A673 (cell line): ENCODE measurements at regions not wholly inside any gene's neighbourhood (a gene's known extent, or its start where the extent isn't known, plus 50 kb on each side); places are given as distances from the start of the nearest gene placed in this dataset.

Experiments
- BruUV-seq: library from RNA; stranded (reverse); fragments of 400-500 nt; replicated peaks from 2 replicates; lab custom pipeline; 2021; lab: Mats Ljungman, UMichigan
- CTCF ChIA-PET: fragments of 300-600 bp; sonication (Branson Sonifier 250); formaldehyde crosslinking; loops from one replicate; lab custom pipeline; 2022; ENCODE audit warnings: antibody characterized with exemption; lab: Charles Lee
- POLR2A ChIA-PET: fragments of 300-600 bp; sonication (Branson Sonifier 250); formaldehyde crosslinking; loops from one replicate; lab custom pipeline; 2022; ENCODE audit warnings: antibody characterized with exemption; ENCODE audit not compliant: low non-redundant PET; lab: Charles Lee
- DNase-seq: peaks from one replicate; pipeline ENCODE4 v3.0.0-alpha.2; 2015; ENCODE audit warnings: low spot score
- H3K27ac ChIP-seq: fragments of 200-600 bp; sonication (generic); 2 replicates; pipeline ENCODE4 v1.5.1; 2016; ENCODE audit warnings: mixed run types, low read depth, mild to moderate bottlenecking, mixed read lengths, antibody characterized with exemption, low read length; ENCODE audit not compliant: poor library complexity, severe bottlenecking
- H3K27me3 ChIP-seq: fragments of 200-600 bp; sonication (generic); replicated peaks from 2 replicates; pipeline ENCODE4 v1.6.1; 2017; ENCODE audit warnings: mixed run types, low read depth, mild to moderate bottlenecking, mixed read lengths, antibody characterized with exemption, low read length; ENCODE audit not compliant: insufficient read depth, poor library complexity
- H3K36me3 ChIP-seq: fragments of 200-600 bp; sonication (generic); 2 replicates; pipeline ENCODE4 v1.6.1; 2016; ENCODE audit warnings: mixed run types, mild to moderate bottlenecking, mixed read lengths, antibody characterized with exemption, low read length; ENCODE audit not compliant: insufficient read depth, poor library complexity, severe bottlenecking
- H3K4me1 ChIP-seq: fragments of 200-600 bp; sonication (generic); 2 replicates; pipeline ENCODE4 v1.6.1; 2017; ENCODE audit warnings: mixed run types, mild to moderate bottlenecking, mixed read lengths, antibody characterized with exemption, low read length; ENCODE audit not compliant: insufficient read depth, poor library complexity, severe bottlenecking
- H3K4me3 ChIP-seq: fragments of 200-600 bp; sonication (generic); 2 replicates; pipeline ENCODE4 v1.5.1; 2016; ENCODE audit warnings: low read depth, mixed run types, mild to moderate bottlenecking, mixed read lengths, low read length; ENCODE audit not compliant: poor library complexity, severe bottlenecking
- H3K9me3 ChIP-seq: fragments of 200-600 bp; sonication (generic); 2 replicates; pipeline ENCODE4 v1.6.1; 2016; ENCODE audit warnings: mixed run types, low read depth, mild to moderate bottlenecking, mixed read lengths, antibody characterized with exemption, low read length; ENCODE audit not compliant: poor library complexity, severe bottlenecking
- CTCF ChIP-seq: fragments of 300-800, 200-600 bp; sonication (generic); conservative IDR thresholded peaks from 2 replicates; pipeline ENCODE4 v1.5.1; 2017; ENCODE audit warnings: low read depth, mild to moderate bottlenecking, antibody characterized with exemption, low read length, moderate library complexity, mixed read lengths
- EZH2 ChIP-seq: fragments of 200-600 bp; sonication (generic); IDR thresholded peaks from 2 replicates; pipeline ENCODE4 v1.6.1; 2017; ENCODE audit warnings: borderline replicate concordance, low read depth, mild to moderate bottlenecking, mixed read lengths, antibody characterized with exemption, low read length; ENCODE audit not compliant: poor library complexity, severe bottlenecking
- intact Hi-C: fragments of 100-400 bp; cut with micrococcal nuclease; formaldehyde crosslinking; loops from one replicate; pipeline ENCODE4 v1.10.0; 2022; ENCODE audit not compliant: unreplicated experiment

DNA sequence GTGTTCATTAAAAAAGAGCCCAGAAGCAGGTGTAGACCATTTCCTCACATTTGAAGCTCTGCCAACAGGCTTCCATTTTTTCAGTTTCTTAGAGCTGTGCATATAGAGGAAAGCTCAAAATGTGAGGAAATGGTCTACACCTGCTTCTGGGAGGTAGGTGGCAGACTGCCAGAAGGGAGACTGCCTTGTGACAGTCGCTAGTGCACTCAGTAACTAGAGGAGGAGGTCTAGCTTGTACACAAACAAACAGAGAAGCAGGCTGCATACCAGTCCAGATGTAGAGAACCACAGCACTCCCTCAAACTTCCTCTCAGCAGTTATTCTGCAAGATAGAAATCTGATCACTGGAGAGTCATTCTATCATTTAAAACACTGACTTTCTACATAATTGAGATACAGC lies 800.2 kb downstream of the EFNB2 start:
- no peaks in the 10 kb centered on the region for H3K27me3 ChIP-seq
- H3K9me3 ChIP-seq = no peaks in the 10 kb centered on the region
- TF ChIP-seq CTCF (no peak), EZH2 (no peak)
- H3K36me3 ChIP-seq = no peaks in the 10 kb centered on the region
- no TSS peak for BruUV-seq
- H3K4me3 ChIP-seq = no peak overlapping the region
- H3K27ac ChIP-seq = no peak overlapping the region
- no peaks in the 10 kb centered on the region for H3K4me1 ChIP-seq
- intact Hi-C loops = no loop called here
- DNase-seq = no peak
- POLR2A ChIA-PET = no interaction called here
- CTCF ChIA-PET = no interaction called here

DNA sequence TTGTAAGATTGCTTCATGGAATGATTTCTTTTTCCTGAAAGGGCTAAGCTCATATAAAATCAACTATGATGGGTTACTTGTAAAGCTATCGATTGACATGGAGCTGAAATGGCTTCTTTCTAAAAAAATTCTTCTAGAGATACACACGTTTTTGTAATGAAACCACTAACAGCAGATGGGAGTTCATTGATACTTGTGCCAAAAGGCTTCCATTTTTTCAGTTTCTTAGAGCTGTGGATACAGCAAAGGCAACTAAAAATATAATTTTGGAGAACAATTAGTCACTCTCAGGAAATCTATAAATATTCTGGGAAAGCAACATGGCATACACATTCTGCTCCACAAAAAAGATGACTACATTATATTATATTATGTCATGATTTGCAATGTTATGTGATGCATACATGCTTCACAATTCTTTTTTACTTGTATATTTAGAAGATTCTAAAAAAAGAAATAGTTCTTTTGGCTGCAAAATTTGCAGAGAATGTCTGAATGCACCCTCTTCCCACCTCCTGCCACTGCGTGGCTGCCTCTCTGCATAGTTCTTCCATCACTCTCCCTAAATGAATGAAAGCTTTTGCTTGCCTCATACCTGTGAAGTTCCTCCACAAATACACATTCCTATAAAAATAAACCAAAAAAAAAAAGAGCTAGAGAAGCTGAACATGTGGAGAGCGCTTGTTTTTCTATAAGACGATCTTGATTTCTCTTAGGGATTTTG lies 802.5 kb downstream of the EFNB2 start:
- Histone ChIP-seq H3K4me3 (no peak overlapping the region), H3K27me3 (no peaks in the 10 kb centered on the region), H3K27ac (no peak overlapping the region), H3K9me3 (no peaks in the 10 kb centered on the region), H3K4me1 (no peaks in the 10 kb centered on the region), H3K36me3 (no peaks in the 10 kb centered on the region)
- intact Hi-C loops = no loop called here
- ChIA-PET POLR2A (no interaction called here), CTCF (no interaction called here)
- TF ChIP-seq EZH2 (no peak), CTCF (no peak)
- BruUV-seq = no TSS peak
- DNase-seq = no peak

GRCh38 chr13:105725887-105726286 lies 809.6 kb downstream of the EFNB2 start:
- no TSS peak for BruUV-seq
- CTCF ChIA-PET = no interaction called here
- Histone ChIP-seq H3K9me3 (no peaks in the 10 kb centered on the region), H3K27me3 (no peaks in the 10 kb centered on the region), H3K4me1 (no peaks in the 10 kb centered on the region), H3K4me3 (no peak overlapping the region), H3K27ac (no peak overlapping the region), H3K36me3 (no peaks in the 10 kb centered on the region)
- POLR2A ChIA-PET = no interaction called here
- DNase-seq = no peak
- TF ChIP-seq CTCF = no peak
- no peak for TF ChIP-seq EZH2
- intact Hi-C loops = no loop called here
